ENCODE measurements at regions not wholly inside any gene's neighbourhood (a gene's known extent, or its start where the extent isn't known, plus 50 kb on each side); places are given as distances from the start of the nearest gene placed in this dataset.

- TF ChIP-seq CTCF (conservative IDR thresholded peaks at IDR 0.05 in 1 of 2, IDR thresholded peaks at IDR 0.05 in 1 of 2; ENCODE audit: low read depth in 1 of 2, low read length in 2 of 2) (no peak), EZH2 (IDR thresholded peaks at IDR 0.05; ENCODE audit: low read length, missing control alignments) (no peak)
Measured at GRCh38 chr9:16307626-16308195, 562.8 kb downstream of the BNC2 start.

Data from fibroblast of lung (primary cell).